ENCODE measurements at regions not wholly inside any gene's neighbourhood (a gene's known extent, or its start where the extent isn't known, plus 50 kb on each side); places are given as distances from the start of the nearest gene placed in this dataset.
"Not testable (repeated sequence)": the region's sequence is repeated elsewhere in the genome, so short reads cannot be mapped to it uniquely, and the experiment has no call there.

DNA sequence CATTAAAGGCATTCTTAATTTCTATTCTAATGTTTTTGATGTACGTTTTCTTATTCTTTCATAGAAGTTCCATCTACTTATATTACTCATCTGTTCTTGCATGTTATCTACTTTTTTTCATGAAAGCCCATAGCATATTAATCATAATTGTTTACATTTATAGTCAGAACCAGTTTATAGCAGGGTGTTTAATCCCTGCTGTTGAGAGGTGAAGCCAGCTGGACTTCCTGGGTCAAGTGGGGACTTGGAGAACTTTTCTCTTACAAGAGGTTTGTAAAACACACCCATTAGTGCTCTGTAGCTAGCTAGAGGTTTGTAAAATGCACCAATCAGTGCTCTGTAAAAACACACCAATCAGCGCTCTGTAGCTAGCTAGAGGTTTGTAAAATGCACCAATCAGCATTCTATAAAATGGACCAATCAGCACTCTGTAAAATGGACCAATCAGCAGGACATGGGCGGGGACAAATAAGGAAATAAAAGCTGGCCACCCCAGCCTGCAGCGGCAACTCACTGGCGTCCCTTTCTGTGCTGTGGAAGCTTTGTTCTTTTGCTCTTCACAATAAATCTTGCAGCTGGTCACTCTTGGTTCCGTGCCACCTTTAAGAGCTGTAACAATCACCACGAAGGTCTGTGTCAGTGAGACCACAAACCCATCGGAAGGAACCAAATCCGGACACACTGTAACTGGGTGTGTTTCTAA is 120.6 kb downstream of the TANC2 start:
- no peak for DNase-seq
- Histone ChIP-seq H4K5ac (ENCODE audit: insufficient read length, low read depth, low read length) (no peak overlapping the region), H4K91ac (ENCODE audit: insufficient read length, low read depth, low read length) (no peak overlapping the region), H3K27ac (ENCODE audit: insufficient read length, low read depth, low read length) (no peak overlapping the region), H2BK120ac (ENCODE audit: low read depth, low read length, poor library complexity, severe bottlenecking) (no peak overlapping the region), H2AFZ (ENCODE audit: low read length) (no peak overlapping the region), H3K23me2 (ENCODE audit: insufficient read length, low read depth, low read length, poor library complexity, severe bottlenecking) (no peaks in the 10 kb centered on the region), H2BK5ac (ENCODE audit: insufficient read length, low read length) (no peak overlapping the region), H3K79me1 (ENCODE audit: insufficient read depth, low read depth, low read length, poor library complexity, severe bottlenecking) (no peaks in the 10 kb centered on the region), H2BK20ac (ENCODE audit: low read depth, low read length, poor library complexity, severe bottlenecking) (no peak overlapping the region), H2AK5ac (ENCODE audit: insufficient read length, low read length) (no peak overlapping the region), H3K9ac (ENCODE audit: extremely low read depth, insufficient read length, low read length) (no peak overlapping the region), H4K20me1 (ENCODE audit: control insufficient read depth, insufficient read depth, insufficient read length) (no peaks in the 10 kb centered on the region), H2BK15ac (ENCODE audit: low read depth, low read length) (no peak overlapping the region), H3K9me3 (ENCODE audit: control insufficient read depth, low read depth, low read length) (no peaks in the 10 kb centered on the region), H2BK12ac (ENCODE audit: insufficient read length, low read depth, low read length) (no peak overlapping the region), H3K56ac (ENCODE audit: insufficient read length, low read depth, low read length) (no peak overlapping the region), H3K4me2 (ENCODE audit: insufficient read depth, insufficient read length, low read length) (no peak overlapping the region), H3K23ac (ENCODE audit: insufficient read length, low read depth, low read length) (no peak overlapping the region), H3T11ph (ENCODE audit: low read length) (no peak overlapping the region), H3K4me1 (ENCODE audit: insufficient read depth, low read length) (no peaks in the 10 kb centered on the region), H3K27me3 (ENCODE audit: insufficient read depth, low read length) (no peaks in the 10 kb centered on the region), H3K4ac (ENCODE audit: low read depth, low read length) (no peak overlapping the region), H3K14ac (ENCODE audit: insufficient read depth, low read length) (no peak overlapping the region), H3K18ac (ENCODE audit: insufficient read length, low read depth, low read length) (no peak overlapping the region), H3K79me2 (ENCODE audit: insufficient read depth, low read length) (no peaks in the 10 kb centered on the region), H4K8ac (replicated peaks; ENCODE audit: insufficient read length, low read depth, low read length) (no peak overlapping the region)
- WGBS (ENCODE audit: extremely low coverage, insufficient read length, low lambda C conversion rate): no CpG with 5 or more reads among the region's 9 CpGs
- no peak for TF ChIP-seq CTCF (conservative IDR thresholded peaks at IDR 0.05)
- Mint-ChIP-seq H3K4me3 (no peak overlapping the region), H3K9me3 (peaks cover 0 to 3% of the 10 kb centered on the region in 2 experiments; a peak in 1 of 5 replicates), H3K27me3 (ENCODE audit: low read depth) (no peaks in the 10 kb centered on the region), H3K4me1 (no peaks in the 10 kb centered on the region), H3K36me3 (ENCODE audit: insufficient read depth in 1 of 3, low read depth in 3 of 3) (peaks cover 0 to 3% (median 0%) of the 10 kb centered on the region in 3 experiments; a peak in 1 of 7 replicates), H3K27ac (no peak overlapping the region)

GRCh38 chr17:63090358-63091114 is 124.5 kb downstream of the TANC2 start:
- H2BK12ac ChIP-seq (ENCODE audit: insufficient read length, low read depth, low read length); H3K56ac ChIP-seq (ENCODE audit: insufficient read length, low read depth, low read length); H3K14ac ChIP-seq (ENCODE audit: insufficient read depth, low read length); H2BK20ac ChIP-seq (ENCODE audit: low read depth, low read length, poor library complexity, severe bottlenecking); H4K91ac ChIP-seq (ENCODE audit: insufficient read length, low read depth, low read length); DNase-seq; H3K9me3 Mint-ChIP-seq; H3K79me2 ChIP-seq (ENCODE audit: insufficient read depth, low read length); H3K4me1 Mint-ChIP-seq; H3K23ac ChIP-seq (ENCODE audit: insufficient read length, low read depth, low read length); H2AFZ ChIP-seq (ENCODE audit: low read length); H3K18ac ChIP-seq (ENCODE audit: insufficient read length, low read depth, low read length); H2BK5ac ChIP-seq (ENCODE audit: insufficient read length, low read length); H3K9ac ChIP-seq (ENCODE audit: extremely low read depth, insufficient read length, low read length); H4K5ac ChIP-seq (ENCODE audit: insufficient read length, low read depth, low read length); H3K27me3 Mint-ChIP-seq (ENCODE audit: low read depth); H4K20me1 ChIP-seq (ENCODE audit: control insufficient read depth, insufficient read depth, insufficient read length); H3K4me2 ChIP-seq (ENCODE audit: insufficient read depth, insufficient read length, low read length); H3K27me3 ChIP-seq (ENCODE audit: insufficient read depth, low read length); H3K4ac ChIP-seq (ENCODE audit: low read depth, low read length); H3T11ph ChIP-seq (ENCODE audit: low read length); H3K36me3 Mint-ChIP-seq (ENCODE audit: insufficient read depth in 1 of 3, low read depth in 3 of 3); H2AK5ac ChIP-seq (ENCODE audit: insufficient read length, low read length); H3K9me3 ChIP-seq (ENCODE audit: control insufficient read depth, low read depth, low read length); H3K27ac Mint-ChIP-seq; H3K23me2 ChIP-seq (ENCODE audit: insufficient read length, low read depth, low read length, poor library complexity, severe bottlenecking); H2BK120ac ChIP-seq (ENCODE audit: low read depth, low read length, poor library complexity, severe bottlenecking); H2BK15ac ChIP-seq (ENCODE audit: low read depth, low read length); H4K8ac ChIP-seq (replicated peaks; ENCODE audit: insufficient read length, low read depth, low read length); H3K27ac ChIP-seq (ENCODE audit: insufficient read length, low read depth, low read length); H3K4me3 Mint-ChIP-seq; H3K4me1 ChIP-seq (ENCODE audit: insufficient read depth, low read length); H3K79me1 ChIP-seq (ENCODE audit: insufficient read depth, low read depth, low read length, poor library complexity, severe bottlenecking): not testable (repeated sequence)
- WGBS (ENCODE audit: extremely low coverage, insufficient read length, low lambda C conversion rate): no CpG with 5 or more reads among the region's 7 CpGs
